HG02678 (cell line): ENCODE measurements at regions not wholly inside any gene's neighbourhood (a gene's known extent, or its start where the extent isn't known, plus 50 kb on each side); places are given as distances from the start of the nearest gene placed in this dataset.
"Not testable (repeated sequence)": the region's sequence is repeated elsewhere in the genome, so short reads cannot be mapped to it uniquely, and the experiment has no call there.

Experiments
- ATAC-seq: cut with Tn5 transposase; IDR thresholded peaks from one replicate; pipeline ENCODE4 v1.9.1; 2021; ENCODE audit warnings: mild to moderate bottlenecking, moderate library complexity; ENCODE audit not compliant: unreplicated experiment

DNA sequence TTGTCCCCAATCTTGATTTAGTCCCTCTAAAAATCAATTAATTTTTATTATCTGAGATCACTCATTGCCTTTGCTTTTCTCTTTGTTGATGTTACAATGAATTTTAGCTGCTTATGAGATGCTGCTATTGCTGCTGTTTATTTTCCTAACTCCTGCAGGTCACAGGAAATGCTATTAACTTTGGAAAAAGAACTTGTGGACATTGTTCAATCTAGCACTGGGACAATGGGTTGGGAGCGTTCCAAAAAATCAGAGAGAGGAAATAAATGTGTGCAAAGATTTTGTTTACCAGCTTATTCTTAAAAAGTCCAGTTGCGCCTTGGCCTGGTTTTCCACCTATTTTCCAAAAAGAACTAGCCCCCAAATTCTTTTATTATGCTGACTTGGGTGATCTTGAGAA lies 268.3 kb downstream of the PTH2R start:
- no peak for ATAC-seq

DNA sequence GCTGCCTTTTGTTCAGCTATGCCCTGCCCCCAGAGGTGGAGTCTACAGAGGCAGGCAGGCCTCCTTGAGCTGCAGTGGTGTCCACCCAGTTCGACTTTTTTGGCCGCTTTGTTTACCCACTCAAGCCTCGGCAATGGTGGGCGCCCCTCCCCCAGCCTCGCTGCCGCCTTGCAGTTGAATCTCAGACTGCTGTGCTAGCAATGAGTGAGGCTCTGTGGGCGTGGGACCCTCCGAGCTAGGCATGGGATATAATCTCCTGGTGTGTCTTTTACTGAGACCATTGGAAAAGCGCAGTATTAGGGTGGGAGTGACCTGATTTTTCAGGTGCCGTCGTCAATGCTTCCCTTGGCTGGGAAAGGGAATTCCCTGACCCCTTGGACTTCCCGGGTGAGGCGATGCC lies 279.3 kb downstream of the PTH2R start:
- not testable (repeated sequence) for ATAC-seq

DNA sequence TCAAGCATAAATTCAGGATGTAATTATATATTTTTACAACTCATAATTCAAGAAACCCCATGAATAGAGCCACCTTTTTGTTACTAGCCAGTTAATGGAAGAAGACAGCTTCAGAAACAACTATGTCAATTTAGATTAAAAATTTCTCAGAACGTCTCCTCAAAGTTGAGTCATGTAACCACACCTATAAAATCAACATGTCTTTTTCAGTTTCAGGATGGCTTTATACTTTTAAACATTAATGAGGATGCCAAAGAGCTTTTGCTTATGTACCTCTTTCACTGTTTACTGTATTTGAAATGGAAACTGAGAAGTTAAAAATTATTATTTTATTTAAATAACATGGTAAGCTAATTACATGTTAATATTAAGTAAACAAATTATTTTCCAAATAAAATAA lies 280.1 kb downstream of the PTH2R start:
- ATAC-seq = no peak

DNA sequence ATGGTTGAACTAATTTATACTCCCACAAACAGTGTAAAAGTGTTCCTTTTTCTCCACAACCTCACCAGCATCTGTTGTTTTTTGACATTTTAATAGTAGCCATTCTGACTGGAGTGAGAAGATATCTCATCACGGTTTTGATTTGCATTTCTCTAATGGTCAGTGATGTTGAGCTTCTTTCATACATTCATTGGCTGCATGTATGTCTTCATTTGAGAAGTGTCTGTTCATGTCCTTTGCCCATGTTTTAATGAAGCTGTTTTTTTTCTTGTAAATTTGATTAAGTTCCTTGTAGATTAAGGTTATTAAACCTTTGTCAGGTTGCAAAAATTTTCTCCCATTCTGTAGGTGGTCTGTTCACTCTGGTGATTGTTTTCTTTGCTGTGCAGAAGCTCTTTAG lies 281.1 kb downstream of the PTH2R start:
- ATAC-seq = not testable (repeated sequence)

- no peak for ATAC-seq
These were observed 291.5 kb downstream of the PTH2R start for GRCh38 chr2:208698114-208698513.

- no peak for ATAC-seq
These were observed 301.9 kb downstream of the PTH2R start for GRCh38 chr2:208708486-208708885.

- ATAC-seq = no peak
These were observed 305.0 kb downstream of the PTH2R start for GRCh38 chr2:208711598-208711997.

DNA sequence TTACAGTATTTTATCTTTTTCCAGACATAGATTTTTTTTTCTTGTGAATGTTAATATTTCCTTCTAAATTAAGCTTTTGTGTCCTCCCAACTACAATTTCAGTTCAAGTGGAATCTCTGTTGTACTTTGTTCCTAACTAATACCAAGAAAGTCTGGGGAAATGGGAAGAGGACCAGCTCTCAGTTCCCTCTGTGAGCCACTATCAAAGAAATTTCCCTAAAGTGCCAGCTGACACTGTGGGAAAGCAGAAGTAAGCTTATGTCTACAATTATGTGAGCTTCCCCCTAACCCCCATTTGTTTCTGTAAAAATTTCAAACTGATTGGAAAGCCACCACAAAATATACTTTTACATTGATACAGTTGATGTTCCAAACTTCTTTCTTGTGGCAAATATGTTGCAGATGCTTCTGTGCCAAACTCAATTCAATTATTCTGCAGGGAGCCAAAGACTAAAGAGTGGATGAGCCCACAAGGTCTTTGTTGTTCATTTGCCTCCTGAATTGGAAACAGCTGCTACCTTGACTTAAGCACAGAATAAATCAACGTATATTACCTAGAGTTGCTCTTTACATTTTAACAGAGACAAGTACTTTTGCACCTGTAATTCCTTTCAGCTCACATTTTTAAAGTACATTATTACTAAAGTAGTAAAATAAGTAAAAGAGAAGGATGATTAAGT lies 306.6 kb downstream of the PTH2R start:
- no peak for ATAC-seq

GRCh38 chr2:208718828-208719227 lies 312.2 kb downstream of the PTH2R start:
- ATAC-seq = no peak

GRCh38 chr2:208722731-208723130 lies 316.1 kb downstream of the PTH2R start:
- ATAC-seq = no peak

- no peak for ATAC-seq
These were observed 318.7 kb downstream of the PTH2R start for GRCh38 chr2:208725280-208725679.

- ATAC-seq = no peak
These were observed 319.6 kb downstream of the PTH2R start for GRCh38 chr2:208726242-208726641.

DNA sequence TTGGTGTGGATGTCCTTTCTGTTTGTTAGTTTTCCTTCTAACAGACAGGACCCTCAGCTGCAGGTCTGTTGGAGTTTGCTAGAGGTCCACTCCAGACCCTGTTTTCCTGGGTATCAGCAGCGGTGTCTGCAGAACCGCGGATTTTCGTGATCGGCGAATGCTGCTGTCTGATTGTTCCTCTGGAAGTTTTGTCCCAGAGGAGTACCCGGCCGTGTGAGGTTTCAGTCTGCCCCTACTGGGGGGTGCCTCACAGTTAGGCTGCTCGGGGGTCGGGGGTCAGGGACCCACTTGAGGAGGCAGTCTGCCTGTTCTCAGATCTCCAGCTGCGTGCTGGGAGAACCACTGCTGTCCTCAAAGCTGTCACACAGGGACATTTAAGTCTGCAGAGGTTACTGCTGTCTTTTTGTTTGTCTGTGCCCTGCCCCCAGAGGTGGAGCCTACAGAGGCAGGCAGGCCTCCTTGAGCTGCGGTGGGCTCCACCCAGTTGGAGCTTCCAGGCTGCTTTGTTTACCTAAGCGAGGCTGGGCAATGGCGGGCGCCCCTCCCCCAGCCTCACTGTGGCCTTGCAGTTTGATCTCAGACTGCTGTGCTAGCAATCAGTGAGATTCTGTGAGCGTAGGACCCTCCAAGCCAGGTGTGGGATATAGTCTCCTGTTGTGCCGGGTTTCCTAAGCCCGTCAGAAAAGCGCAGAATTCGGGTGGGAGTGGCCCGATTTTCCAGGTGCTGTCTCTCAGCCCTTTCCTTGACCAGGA lies 345.2 kb downstream of the PTH2R start:
- ATAC-seq = not testable (repeated sequence)

GRCh38 chr2:208757364-208757763 lies 350.8 kb downstream of the PTH2R start:
- no peak for ATAC-seq

- not testable (repeated sequence) for ATAC-seq
These were observed 366.5 kb downstream of the PTH2R start for GRCh38 chr2:208773074-208773473.

DNA sequence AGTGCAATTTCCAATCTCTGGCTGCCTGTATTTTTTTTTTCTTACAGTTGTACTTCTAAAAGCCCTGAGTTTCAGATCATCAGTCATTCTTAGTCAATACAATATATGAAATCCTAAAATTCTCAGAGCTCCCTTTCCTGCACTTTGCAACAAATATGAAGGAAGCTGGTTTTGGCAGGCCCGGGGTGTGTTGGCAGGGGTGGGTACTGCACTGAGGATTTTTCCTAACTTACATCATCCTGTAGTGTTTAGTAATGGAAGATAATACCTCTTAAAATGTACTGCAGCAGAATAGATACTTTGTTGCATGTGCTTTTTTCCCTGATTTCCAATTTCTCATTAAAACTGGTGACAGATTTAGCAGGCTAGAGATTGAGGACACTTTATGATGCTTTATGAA lies 374.6 kb downstream of the PTH2R start:
- no peak for ATAC-seq

- no peak for ATAC-seq
These were observed 375.5 kb downstream of the PTH2R start for GRCh38 chr2:208782097-208782496.

DNA sequence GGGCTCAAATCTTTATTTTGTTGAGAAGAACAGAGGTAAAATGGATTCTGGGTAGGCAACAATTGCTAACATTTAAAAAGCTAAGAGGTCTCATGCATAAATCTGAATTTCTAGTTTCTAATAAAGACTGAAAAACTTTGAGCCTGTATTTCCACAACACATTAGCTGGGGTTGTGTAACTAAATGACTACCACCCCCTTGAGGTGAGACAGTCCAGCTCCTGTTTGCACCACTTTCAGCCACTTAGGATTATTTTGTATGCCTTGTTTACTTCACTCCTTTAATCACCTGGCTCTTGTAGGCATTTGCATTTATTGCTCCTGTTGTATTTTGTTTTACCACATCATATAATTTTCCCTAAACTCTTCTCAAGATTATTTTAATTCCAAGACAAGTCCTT lies 376.6 kb downstream of the PTH2R start:
- no peak for ATAC-seq

GRCh38 chr2:208784774-208785173 lies 378.2 kb downstream of the PTH2R start:
- ATAC-seq = not testable (repeated sequence)

DNA sequence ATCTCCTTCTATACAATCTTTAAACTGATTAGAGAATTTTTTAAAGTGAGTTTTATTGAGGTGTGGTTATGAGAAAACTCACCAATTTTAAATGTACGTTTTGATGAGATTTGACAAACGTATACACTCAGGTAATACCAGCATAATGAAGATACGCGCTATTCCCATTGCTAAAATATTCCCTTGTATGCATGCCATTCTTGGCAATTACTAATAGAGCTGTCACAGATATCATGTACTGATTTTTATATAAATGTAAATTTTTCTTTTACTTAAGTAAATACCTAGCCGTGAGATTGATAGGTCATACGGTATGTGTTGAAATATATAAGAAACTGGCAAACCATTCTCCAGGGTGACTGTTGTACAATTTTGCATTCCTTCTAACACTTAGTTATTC lies 384.7 kb downstream of the PTH2R start:
- no peak for ATAC-seq

- no peak for ATAC-seq
These were observed 386.2 kb downstream of the PTH2R start for GRCh38 chr2:208792766-208793165.

DNA sequence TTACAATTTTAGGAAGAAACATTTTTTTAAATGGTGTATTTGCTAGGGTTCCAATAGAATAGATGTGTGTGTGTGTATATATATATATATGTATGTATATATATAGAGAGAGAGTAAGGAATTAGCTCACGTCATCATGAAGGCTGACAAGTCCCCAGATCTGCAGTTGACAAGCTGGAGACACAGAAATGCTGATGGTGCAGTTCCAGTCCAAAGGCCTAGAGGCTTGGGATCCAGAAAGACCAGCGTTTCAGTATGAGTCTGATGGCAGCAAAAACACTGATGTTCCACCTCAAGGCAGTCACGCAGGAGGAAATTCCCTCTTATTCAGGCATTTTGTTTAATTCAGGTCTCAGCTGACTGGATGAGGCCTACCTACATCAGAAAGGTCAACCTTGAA lies 386.8 kb downstream of the PTH2R start:
- ATAC-seq = no peak
